Endothelial cell of umbilical vein (primary cell): ENCODE measurements at regions not wholly inside any gene's neighbourhood (a gene's known extent, or its start where the extent isn't known, plus 50 kb on each side); places are given as distances from the start of the nearest gene placed in this dataset.

Source experiments
- GATA2 ChIP-seq: IDR thresholded peaks from 2 replicates; pipeline ENCODE4 v1.7.0; 2011; ENCODE audit warnings: low read depth, mild to moderate bottlenecking, moderate library complexity, mixed read lengths, low read length; ENCODE audit not compliant: insufficient read length, insufficient read depth
- POLR2A ChIP-seq: IDR thresholded peaks from 2 replicates; pipeline ENCODE4 v1.6.1; 2012; ENCODE audit warnings: low read depth, mild to moderate bottlenecking, control low read depth, low read length
- TF ChIP-seq, protein P1 (sequence below), 2 donors: IDR thresholded peaks; 1 replicate in 1 of 2; 2 replicates in 1 of 2; pipeline ENCODE4 v1.5.1; 2011; ENCODE audit warnings: low read length in 2 of 2, mild to moderate bottlenecking in 2 of 2, moderate library complexity in 2 of 2, control low read depth in 1 of 2, inconsistent platforms in 1 of 2, low read depth in 1 of 2; ENCODE audit not compliant: insufficient read depth in 1 of 2; ENCODE audit errors: extremely low read depth in 1 of 2

DNA sequence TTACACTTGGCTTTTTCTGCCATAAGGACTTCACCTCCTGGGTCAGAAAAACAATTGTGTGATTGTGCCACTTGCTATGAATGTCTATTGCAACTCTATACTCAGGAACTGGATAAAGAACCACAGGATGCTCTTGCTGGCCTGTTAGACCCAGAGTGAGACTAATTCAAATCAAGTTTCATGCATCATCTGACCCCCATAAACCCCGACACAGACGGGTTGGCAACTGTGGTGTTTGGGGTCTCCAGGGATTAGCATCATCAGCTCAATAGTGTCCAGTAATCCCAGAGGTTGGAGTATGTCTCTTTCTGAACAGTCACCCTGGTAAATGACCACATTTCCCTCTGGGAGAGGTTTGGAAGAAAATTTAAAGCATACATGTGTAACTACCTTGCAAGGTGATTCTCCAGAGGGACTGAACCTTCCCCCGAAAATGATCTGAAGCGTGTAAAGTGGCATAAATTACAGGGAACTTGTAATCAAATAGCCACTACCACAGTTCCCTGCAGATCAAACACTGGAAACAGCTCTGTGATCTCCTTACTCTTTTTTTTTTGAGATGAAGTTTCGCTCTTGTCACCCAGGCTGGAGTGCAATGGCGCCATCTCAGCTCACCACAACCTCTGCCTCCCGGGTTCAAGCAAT is 1097.6 kb downstream of the TBC1D22A start:
- TF ChIP-seq, protein P1, sequence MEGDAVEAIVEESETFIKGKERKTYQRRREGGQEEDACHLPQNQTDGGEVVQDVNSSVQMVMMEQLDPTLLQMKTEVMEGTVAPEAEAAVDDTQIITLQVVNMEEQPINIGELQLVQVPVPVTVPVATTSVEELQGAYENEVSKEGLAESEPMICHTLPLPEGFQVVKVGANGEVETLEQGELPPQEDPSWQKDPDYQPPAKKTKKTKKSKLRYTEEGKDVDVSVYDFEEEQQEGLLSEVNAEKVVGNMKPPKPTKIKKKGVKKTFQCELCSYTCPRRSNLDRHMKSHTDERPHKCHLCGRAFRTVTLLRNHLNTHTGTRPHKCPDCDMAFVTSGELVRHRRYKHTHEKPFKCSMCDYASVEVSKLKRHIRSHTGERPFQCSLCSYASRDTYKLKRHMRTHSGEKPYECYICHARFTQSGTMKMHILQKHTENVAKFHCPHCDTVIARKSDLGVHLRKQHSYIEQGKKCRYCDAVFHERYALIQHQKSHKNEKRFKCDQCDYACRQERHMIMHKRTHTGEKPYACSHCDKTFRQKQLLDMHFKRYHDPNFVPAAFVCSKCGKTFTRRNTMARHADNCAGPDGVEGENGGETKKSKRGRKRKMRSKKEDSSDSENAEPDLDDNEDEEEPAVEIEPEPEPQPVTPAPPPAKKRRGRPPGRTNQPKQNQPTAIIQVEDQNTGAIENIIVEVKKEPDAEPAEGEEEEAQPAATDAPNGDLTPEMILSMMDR (IDR thresholded peaks at IDR 0.05; ENCODE audit: extremely low read depth in 1 of 2, insufficient read depth in 1 of 2, low read depth in 1 of 2, low read length in 2 of 2) = no peak
- TF ChIP-seq GATA2 (no peak), POLR2A (no peak)
